Fibroblast of peridontal ligament (primary cell): ENCODE measurements at regions not wholly inside any gene's neighbourhood (a gene's known extent, or its start where the extent isn't known, plus 50 kb on each side); places are given as distances from the start of the nearest gene placed in this dataset.
"Not testable (repeated sequence)": the region's sequence is repeated elsewhere in the genome, so short reads cannot be mapped to it uniquely, and the experiment has no call there.

ENCODE experiments used
- DNase-seq: peaks from one replicate; pipeline ENCODE4 v3.0.0-alpha.2; 2010; ENCODE audit errors: extremely low read depth

- DNase-seq: no peak
Observed at GRCh38 chr14:97791906-97792305, 994.7 kb downstream of the VRK1 start.

GRCh38 chr14:97796511-97796910 is 999.3 kb downstream of the VRK1 start:
- DNase-seq: no peak

- DNase-seq: no peak
Observed at GRCh38 chr14:97798176-97798575, 1001.0 kb downstream of the VRK1 start.

GRCh38 chr14:97802430-97803373 is 1005.5 kb downstream of the VRK1 start:
- no peak for DNase-seq

GRCh38 chr14:97804056-97804455 is 1006.9 kb downstream of the VRK1 start:
- no peak for DNase-seq

- no peak for DNase-seq
Observed at GRCh38 chr14:97806891-97807290, 1009.7 kb downstream of the VRK1 start.

- DNase-seq: not testable (repeated sequence)
Observed at GRCh38 chr14:97808541-97808940, 1011.4 kb downstream of the VRK1 start.

GRCh38 chr14:97813556-97813955 is 1016.4 kb downstream of the VRK1 start:
- no peak for DNase-seq

GRCh38 chr14:97820781-97821180 is 1023.6 kb downstream of the VRK1 start:
- DNase-seq: no peak

GRCh38 chr14:97824218-97824617 is 1027.0 kb downstream of the VRK1 start:
- DNase-seq: no peak

- no peak for DNase-seq
Observed at GRCh38 chr14:97827746-97828145, 1030.6 kb downstream of the VRK1 start.

GRCh38 chr14:97832776-97833175 is 1035.6 kb downstream of the VRK1 start:
- DNase-seq: no peak

GRCh38 chr14:97838986-97839385 is 1041.8 kb downstream of the VRK1 start:
- no peak for DNase-seq

GRCh38 chr14:97840159-97840558 is 1043.0 kb downstream of the VRK1 start:
- DNase-seq: no peak

- DNase-seq: no peak
Observed at GRCh38 chr14:97841762-97842161, 1044.6 kb downstream of the VRK1 start.

- DNase-seq: no peak
Observed at GRCh38 chr14:97843066-97843465, 1045.9 kb downstream of the VRK1 start.

- no peak for DNase-seq
Observed at GRCh38 chr14:97844042-97844441, 1046.9 kb downstream of the VRK1 start.

GRCh38 chr14:97846156-97846555 is 1049.0 kb downstream of the VRK1 start:
- DNase-seq: no peak

GRCh38 chr14:97848317-97848980 is 1051.3 kb downstream of the VRK1 start:
- DNase-seq: no peak

GRCh38 chr14:97850466-97850865 is 1053.3 kb downstream of the VRK1 start:
- DNase-seq: no peak

GRCh38 chr14:97850886-97851285 is 1053.7 kb downstream of the VRK1 start:
- DNase-seq: no peak

- DNase-seq: no peak
Observed at GRCh38 chr14:97851428-97851995, 1054.3 kb downstream of the VRK1 start.

GRCh38 chr14:97854918-97855317 is 1057.7 kb downstream of the VRK1 start:
- no peak for DNase-seq
